Ishikawa (cell line): ENCODE measurements at regions not wholly inside any gene's neighbourhood (a gene's known extent, or its start where the extent isn't known, plus 50 kb on each side); places are given as distances from the start of the nearest gene placed in this dataset.

Experiments
- CEBPB ChIP-seq: IDR thresholded peaks from 2 replicates; pipeline ENCODE4 v1.6.1; 2012
- CREB1 ChIP-seq: IDR thresholded peaks from 2 replicates; pipeline ENCODE4 v1.6.1; 2012; ENCODE audit warnings: low read depth
- EGR1 ChIP-seq: IDR thresholded peaks from 2 replicates; pipeline ENCODE4 v1.6.1; 2012
- EP300 ChIP-seq: IDR thresholded peaks from 2 replicates; pipeline ENCODE4 v1.6.1; 2012; ENCODE audit warnings: borderline replicate concordance
- FOXM1 ChIP-seq: IDR thresholded peaks from 2 replicates; pipeline ENCODE4 v1.6.1; 2012; ENCODE audit warnings: low read depth, borderline replicate concordance
- NFIC ChIP-seq: IDR thresholded peaks from 2 replicates; pipeline ENCODE4 v1.6.1; 2012
- RAD21 ChIP-seq: IDR thresholded peaks from 2 replicates; pipeline ENCODE4 v1.6.1; 2012; ENCODE audit warnings: low read depth
- TAF1 ChIP-seq: IDR thresholded peaks from 2 replicates; pipeline ENCODE4 v1.6.1; 2012; ENCODE audit warnings: low read depth, mild to moderate bottlenecking
- TCF12 ChIP-seq: IDR thresholded peaks from 2 replicates; pipeline ENCODE4 v1.6.1; 2012; ENCODE audit warnings: low read depth
- TEAD4 ChIP-seq: IDR thresholded peaks from 2 replicates; pipeline ENCODE4 v1.6.1; 2012
- YY1 ChIP-seq: IDR thresholded peaks from 2 replicates; pipeline ENCODE4 v1.6.1; 2012; ENCODE audit warnings: low read depth
- ZBTB7A ChIP-seq: IDR thresholded peaks from 2 replicates; pipeline ENCODE4 v1.6.1; 2012; ENCODE audit warnings: low read depth
- TF ChIP-seq, protein P1 (sequence below): IDR thresholded peaks from 2 replicates; pipeline ENCODE4 v1.6.1; 2012
- TF ChIP-seq, protein P2 (sequence below): IDR thresholded peaks from 2 replicates; pipeline ENCODE4 v1.6.1; 2012; ENCODE audit warnings: low read depth, mild to moderate bottlenecking
- TF ChIP-seq, protein P3 (sequence below): IDR thresholded peaks from 2 replicates; pipeline ENCODE4 v1.6.1; 2012

DNA sequence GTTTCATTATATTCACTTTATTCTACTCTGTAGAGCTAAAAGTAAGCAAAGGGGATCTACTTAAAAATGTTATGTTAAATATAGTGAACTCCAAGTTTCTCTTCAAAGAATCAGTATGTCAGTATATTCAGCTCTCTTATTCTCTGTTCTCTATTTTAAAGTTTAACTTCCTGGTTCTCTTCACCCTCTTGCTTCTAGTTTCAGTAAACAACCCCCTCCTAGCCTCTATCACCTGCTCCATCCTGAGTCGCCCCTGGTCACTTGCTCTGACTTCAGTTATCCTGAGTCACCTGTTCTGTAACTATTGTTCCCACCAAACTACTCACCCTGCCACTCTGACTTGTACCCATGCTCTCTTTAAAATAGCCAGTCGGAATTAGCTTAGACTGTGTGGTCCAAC is 180.9 kb upstream of the AADAT start:
- TF ChIP-seq EP300 (no peak), CREB1 (no peak), RAD21 (no peak), NFIC (no peak), EGR1 (no peak), FOXM1 (no peak), TCF12 (no peak), YY1 (no peak), TAF1 (no peak), ZBTB7A (no peak)
- TF ChIP-seq, protein P1, sequence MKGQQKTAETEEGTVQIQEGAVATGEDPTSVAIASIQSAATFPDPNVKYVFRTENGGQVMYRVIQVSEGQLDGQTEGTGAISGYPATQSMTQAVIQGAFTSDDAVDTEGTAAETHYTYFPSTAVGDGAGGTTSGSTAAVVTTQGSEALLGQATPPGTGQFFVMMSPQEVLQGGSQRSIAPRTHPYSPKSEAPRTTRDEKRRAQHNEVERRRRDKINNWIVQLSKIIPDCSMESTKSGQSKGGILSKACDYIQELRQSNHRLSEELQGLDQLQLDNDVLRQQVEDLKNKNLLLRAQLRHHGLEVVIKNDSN: no peak
- TF ChIP-seq, protein P2, sequence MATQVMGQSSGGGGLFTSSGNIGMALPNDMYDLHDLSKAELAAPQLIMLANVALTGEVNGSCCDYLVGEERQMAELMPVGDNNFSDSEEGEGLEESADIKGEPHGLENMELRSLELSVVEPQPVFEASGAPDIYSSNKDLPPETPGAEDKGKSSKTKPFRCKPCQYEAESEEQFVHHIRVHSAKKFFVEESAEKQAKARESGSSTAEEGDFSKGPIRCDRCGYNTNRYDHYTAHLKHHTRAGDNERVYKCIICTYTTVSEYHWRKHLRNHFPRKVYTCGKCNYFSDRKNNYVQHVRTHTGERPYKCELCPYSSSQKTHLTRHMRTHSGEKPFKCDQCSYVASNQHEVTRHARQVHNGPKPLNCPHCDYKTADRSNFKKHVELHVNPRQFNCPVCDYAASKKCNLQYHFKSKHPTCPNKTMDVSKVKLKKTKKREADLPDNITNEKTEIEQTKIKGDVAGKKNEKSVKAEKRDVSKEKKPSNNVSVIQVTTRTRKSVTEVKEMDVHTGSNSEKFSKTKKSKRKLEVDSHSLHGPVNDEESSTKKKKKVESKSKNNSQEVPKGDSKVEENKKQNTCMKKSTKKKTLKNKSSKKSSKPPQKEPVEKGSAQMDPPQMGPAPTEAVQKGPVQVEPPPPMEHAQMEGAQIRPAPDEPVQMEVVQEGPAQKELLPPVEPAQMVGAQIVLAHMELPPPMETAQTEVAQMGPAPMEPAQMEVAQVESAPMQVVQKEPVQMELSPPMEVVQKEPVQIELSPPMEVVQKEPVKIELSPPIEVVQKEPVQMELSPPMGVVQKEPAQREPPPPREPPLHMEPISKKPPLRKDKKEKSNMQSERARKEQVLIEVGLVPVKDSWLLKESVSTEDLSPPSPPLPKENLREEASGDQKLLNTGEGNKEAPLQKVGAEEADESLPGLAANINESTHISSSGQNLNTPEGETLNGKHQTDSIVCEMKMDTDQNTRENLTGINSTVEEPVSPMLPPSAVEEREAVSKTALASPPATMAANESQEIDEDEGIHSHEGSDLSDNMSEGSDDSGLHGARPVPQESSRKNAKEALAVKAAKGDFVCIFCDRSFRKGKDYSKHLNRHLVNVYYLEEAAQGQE: no peak

DNA sequence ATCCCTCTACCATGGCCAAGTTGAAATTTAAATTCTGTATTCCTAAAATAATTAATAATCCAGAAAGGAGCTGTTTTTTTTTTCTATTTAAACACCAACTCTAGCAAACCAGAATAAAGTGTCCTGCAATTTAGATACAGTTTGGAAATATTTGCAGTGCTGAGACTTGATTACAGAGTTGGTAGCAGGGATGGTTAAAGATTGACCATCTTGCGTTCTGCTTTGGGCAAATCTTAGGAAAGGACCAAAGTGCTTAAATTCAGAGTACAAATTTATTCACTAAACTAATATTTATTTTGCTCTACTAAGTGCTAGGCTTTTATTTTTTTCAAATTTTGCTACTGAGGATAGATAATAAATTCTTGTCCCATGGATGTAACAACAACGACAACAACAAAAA is 180.2 kb upstream of the AADAT start:
- no peak for TF ChIP-seq FOXM1
- TF ChIP-seq EP300: no peak
- no peak for TF ChIP-seq TCF12
- no peak for TF ChIP-seq CREB1
- TF ChIP-seq ZBTB7A: no peak
- no peak for TF ChIP-seq CEBPB
- TF ChIP-seq, protein P1: no peak
- TF ChIP-seq, protein P2: no peak
- TF ChIP-seq EGR1: no peak
- no peak for TF ChIP-seq TAF1
- no peak for TF ChIP-seq NFIC
- TF ChIP-seq, protein P3, sequence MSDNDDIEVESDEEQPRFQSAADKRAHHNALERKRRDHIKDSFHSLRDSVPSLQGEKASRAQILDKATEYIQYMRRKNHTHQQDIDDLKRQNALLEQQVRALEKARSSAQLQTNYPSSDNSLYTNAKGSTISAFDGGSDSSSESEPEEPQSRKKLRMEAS: no peak
- TF ChIP-seq RAD21: no peak
- no peak for TF ChIP-seq TEAD4
- TF ChIP-seq YY1: no peak

DNA sequence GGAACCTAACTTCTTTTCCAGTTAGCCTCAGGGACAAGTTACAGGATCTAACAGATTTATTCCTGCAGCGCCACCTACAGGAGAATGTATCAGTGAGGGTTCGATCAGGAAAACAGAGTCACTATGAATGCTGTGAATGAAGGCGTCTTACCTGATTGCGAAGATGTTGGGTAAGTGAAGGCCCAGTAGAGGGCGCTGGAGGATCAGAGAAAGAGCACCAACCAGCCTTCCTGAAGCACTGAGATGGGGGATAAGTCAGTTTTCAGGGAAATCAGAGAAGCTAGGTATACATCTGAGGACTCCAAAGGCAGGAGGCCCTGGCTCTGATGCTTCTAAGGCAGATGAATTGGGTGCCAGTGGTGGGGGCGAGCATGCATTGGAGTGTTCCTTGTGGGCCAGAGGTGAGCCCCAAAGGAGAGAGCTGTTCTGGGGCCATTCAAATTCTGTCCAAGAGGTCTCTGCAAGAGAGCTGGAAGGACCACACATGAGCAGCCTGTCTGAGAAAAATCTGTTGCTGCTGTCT is 169.9 kb upstream of the AADAT start:
- TF ChIP-seq CEBPB: no peak
- TF ChIP-seq TEAD4: 0 out of 2 replicates have a peak, but pooled peaks have one; percentile 18
- peak; percentile 93 for TF ChIP-seq RAD21
- TF ChIP-seq TAF1: no peak

DNA sequence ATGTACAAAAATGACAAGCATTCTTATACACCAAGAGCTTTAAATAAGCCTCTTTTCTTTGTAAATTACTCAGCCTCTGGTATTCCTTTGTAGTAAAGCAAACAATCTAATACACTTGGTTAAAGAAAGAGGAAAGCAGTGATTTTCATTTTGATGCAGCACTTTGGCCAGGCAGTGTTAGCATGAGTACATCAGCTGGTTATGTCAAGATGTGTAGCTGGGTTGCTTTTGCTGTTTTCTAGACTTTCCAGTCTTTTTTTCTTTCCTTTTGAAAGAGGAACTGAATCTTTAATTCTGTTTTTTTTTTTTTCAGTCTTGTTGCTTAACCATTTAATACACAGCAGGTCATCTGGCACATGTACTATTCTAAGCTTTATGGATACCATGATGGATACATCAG is 167.1 kb upstream of the AADAT start:
- TF ChIP-seq EP300: no peak
- no peak for TF ChIP-seq TEAD4
- no peak for TF ChIP-seq YY1
- TF ChIP-seq, protein P3: no peak
- TF ChIP-seq, protein P1: no peak
- no peak for TF ChIP-seq NFIC
- TF ChIP-seq TAF1: no peak
- no peak for TF ChIP-seq RAD21
- TF ChIP-seq EGR1: no peak

DNA sequence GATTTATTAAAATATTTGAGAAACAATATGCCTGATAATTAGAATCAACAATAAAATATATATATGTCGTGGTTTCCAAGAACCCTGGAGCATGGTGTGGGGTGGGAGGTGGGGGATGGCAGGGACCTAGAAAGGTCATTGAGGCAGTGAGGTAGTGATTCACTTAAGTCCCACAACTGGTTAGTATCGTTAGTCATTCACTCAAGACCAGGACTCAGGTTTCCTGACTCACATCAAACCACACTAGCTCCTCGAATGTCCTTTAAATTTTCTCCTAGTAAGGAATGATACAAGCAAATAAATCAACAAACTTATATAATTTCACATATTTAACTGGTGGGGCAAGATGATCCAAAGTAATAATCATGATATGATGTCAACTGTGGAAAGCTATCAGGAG is 158.8 kb upstream of the AADAT start:
- TF ChIP-seq YY1 (no peak), TEAD4 (no peak), TAF1 (no peak), CEBPB (no peak), EGR1 (no peak), ZBTB7A (no peak), RAD21 (no peak), TCF12 (no peak), NFIC (no peak)
- TF ChIP-seq, protein P1: no peak
- TF ChIP-seq, protein P3: no peak
- TF ChIP-seq, protein P2: no peak
